ENCODE measurements at regions not wholly inside any gene's neighbourhood (a gene's known extent, or its start where the extent isn't known, plus 50 kb on each side); places are given as distances from the start of the nearest gene placed in this dataset.

- no peak for DNase-seq (ENCODE audit: low read depth)
- TF ChIP-seq MAX (IDR thresholded peaks at IDR 0.05; ENCODE audit: low read depth, low read length) (no peak), MYC (IDR thresholded peaks at IDR 0.05; ENCODE audit: low read depth, low read length) (no peak), CTCF (IDR thresholded peaks at IDR 0.05; ENCODE audit: low read depth, low read length) (no peak), POLR2A (IDR thresholded peaks at IDR 0.05; ENCODE audit: extremely low read depth, insufficient read length) (no peak)
- no peak overlapping the region for H3K4me3 ChIP-seq (ENCODE audit: low read depth, low read length)
Measured at GRCh38 chr11:134464981-134465730, 53.1 kb upstream of the B3GAT1 start.

DNA sequence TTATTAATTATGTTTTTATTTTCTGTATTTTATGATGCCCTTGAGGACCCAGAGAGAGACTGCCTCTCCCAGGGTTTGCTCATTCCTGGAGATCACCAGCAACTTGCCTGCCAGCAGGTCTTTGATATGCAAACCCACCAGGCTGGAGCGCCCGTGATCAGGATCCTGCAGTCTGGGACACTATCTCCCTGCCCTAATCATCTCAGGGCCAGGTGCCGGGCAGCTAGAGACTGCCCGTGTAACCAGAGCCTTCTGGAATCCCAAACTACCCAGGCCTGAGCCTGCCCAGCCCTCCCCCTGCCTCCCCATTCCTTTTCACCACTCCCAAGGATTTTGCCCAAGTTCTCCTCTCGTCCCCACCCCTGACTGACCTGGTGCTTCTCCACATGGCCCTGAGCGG is 52.2 kb upstream of the B3GAT1 start:
- DNase-seq (ENCODE audit: low read depth) = no peak
- H3K4me3 ChIP-seq (ENCODE audit: low read depth, low read length) = no peak overlapping the region
- TF ChIP-seq MAX (IDR thresholded peaks at IDR 0.05; ENCODE audit: low read depth, low read length) = no peak
- TF ChIP-seq POLR2A (IDR thresholded peaks at IDR 0.05; ENCODE audit: extremely low read depth, insufficient read length) = no peak
- TF ChIP-seq MYC (IDR thresholded peaks at IDR 0.05; ENCODE audit: low read depth, low read length) = no peak
- TF ChIP-seq CTCF (IDR thresholded peaks at IDR 0.05; ENCODE audit: low read depth, low read length) = no peak

GRCh38 chr11:134463716-134464115 is 51.7 kb upstream of the B3GAT1 start:
- no peak overlapping the region for H3K4me3 ChIP-seq (ENCODE audit: low read depth, low read length)
- no peak for TF ChIP-seq CTCF (IDR thresholded peaks at IDR 0.05; ENCODE audit: low read depth, low read length)
- TF ChIP-seq MYC (IDR thresholded peaks at IDR 0.05; ENCODE audit: low read depth, low read length) = no peak
- no peak for TF ChIP-seq MAX (IDR thresholded peaks at IDR 0.05; ENCODE audit: low read depth, low read length)
- TF ChIP-seq POLR2A (IDR thresholded peaks at IDR 0.05; ENCODE audit: extremely low read depth, insufficient read length) = no peak
- no peak for DNase-seq (ENCODE audit: low read depth)

Data from NB4 (cell line).